ENCODE measurements at regions not wholly inside any gene's neighbourhood (a gene's known extent, or its start where the extent isn't known, plus 50 kb on each side); places are given as distances from the start of the nearest gene placed in this dataset.
"Not testable (repeated sequence)": the region's sequence is repeated elsewhere in the genome, so short reads cannot be mapped to it uniquely, and the experiment has no call there.

- no peak for DNase-seq
These were observed 125.5 kb upstream of the PRR20G start for GRCh38 chr3:127413318-127413673.

- DNase-seq: no peak
These were observed 124.9 kb upstream of the PRR20G start for GRCh38 chr3:127412578-127413317.

GRCh38 chr3:127411875-127412274 is 124.0 kb upstream of the PRR20G start:
- not testable (repeated sequence) for DNase-seq

- DNase-seq: no peak
These were observed 123.4 kb upstream of the PRR20G start for GRCh38 chr3:127411083-127411727.

- DNase-seq: no peak
These were observed 122.8 kb upstream of the PRR20G start for GRCh38 chr3:127410678-127411077.

GRCh38 chr3:127410137-127410488 is 122.3 kb upstream of the PRR20G start:
- no peak for DNase-seq

- DNase-seq: no peak
These were observed 121.7 kb upstream of the PRR20G start for GRCh38 chr3:127409421-127410136.

GRCh38 chr3:127408684-127409420 is 121.0 kb upstream of the PRR20G start:
- no peak for DNase-seq

GRCh38 chr3:127408022-127408683 is 120.3 kb upstream of the PRR20G start:
- no peak for DNase-seq

- no peak for DNase-seq
These were observed 119.4 kb upstream of the PRR20G start for GRCh38 chr3:127407026-127407939.

GRCh38 chr3:127406309-127407025 is 118.6 kb upstream of the PRR20G start:
- peak; percentile 20 for DNase-seq

- DNase-seq: no peak
These were observed 117.9 kb upstream of the PRR20G start for GRCh38 chr3:127405791-127406190.

GRCh38 chr3:127405010-127405598 is 117.3 kb upstream of the PRR20G start:
- no peak for DNase-seq

- DNase-seq: no peak
These were observed 116.6 kb upstream of the PRR20G start for GRCh38 chr3:127404221-127405009.

GRCh38 chr3:127403795-127404194 is 115.9 kb upstream of the PRR20G start:
- DNase-seq: no peak

- DNase-seq: no peak
These were observed 111.3 kb upstream of the PRR20G start for GRCh38 chr3:127399154-127399553.

GRCh38 chr3:127396473-127396872 is 108.6 kb upstream of the PRR20G start:
- no peak for DNase-seq

- no peak for DNase-seq
These were observed 108.0 kb upstream of the PRR20G start for GRCh38 chr3:127395663-127396355.

Measured in HCEC 1CT (cell line).